Uterus (tissue), 2 donors: ENCODE measurements at regions not wholly inside any gene's neighbourhood (a gene's known extent, or its start where the extent isn't known, plus 50 kb on each side); places are given as distances from the start of the nearest gene placed in this dataset.

Experiments
- CTCF ChIP-seq, 4 experiments: fragments of 200-600 bp in 2 of 4; fragments of 450-650 bp in 2 of 4; sonication (generic) in 2 of 4; IDR thresholded peaks; one replicate each; pipeline ENCODE4 v1.5.1; 2016 to 2019; ENCODE audit warnings: antibody characterized with exemption in 4 of 4, mild to moderate bottlenecking in 2 of 4, moderate library complexity in 1 of 4
- POLR2A ChIP-seq, 2 donors: fragments of 450-650 bp; IDR thresholded peaks; one replicate each; pipeline ENCODE4 v1.6.1; 2016; ENCODE audit warnings: antibody characterized with exemption in 2 of 2, mild to moderate bottlenecking in 1 of 2, moderate library complexity in 1 of 2

DNA sequence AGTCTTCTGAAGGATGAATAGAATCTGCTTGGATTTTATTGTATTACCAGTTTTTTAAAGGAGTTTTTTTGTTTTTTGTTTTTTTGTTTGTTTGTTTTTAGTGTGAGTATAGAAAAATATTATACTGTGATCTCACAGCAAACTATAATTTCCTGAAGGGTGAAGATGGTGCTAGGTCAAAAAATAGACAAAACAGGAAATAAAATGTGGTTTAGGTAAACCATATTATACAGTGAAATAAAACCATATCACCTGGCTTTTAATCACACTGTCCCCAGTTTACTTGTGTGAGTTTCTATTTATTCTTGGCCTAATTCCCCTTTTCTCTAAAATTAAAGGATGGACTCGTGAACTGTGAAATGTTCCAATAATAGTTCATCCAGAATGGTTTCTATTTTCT, 841.3 kb upstream of the CTNND2 start:
- no peak for TF ChIP-seq CTCF (IDR thresholded peaks at IDR 0.05)
- TF ChIP-seq POLR2A (IDR thresholded peaks at IDR 0.05) = no peak
